Ishikawa (cell line): ENCODE measurements at regions not wholly inside any gene's neighbourhood (a gene's known extent, or its start where the extent isn't known, plus 50 kb on each side); places are given as distances from the start of the nearest gene placed in this dataset.

Source experiments
- CEBPB ChIP-seq: IDR thresholded peaks from 2 replicates; pipeline ENCODE4 v1.6.1; 2012
- CREB1 ChIP-seq: IDR thresholded peaks from 2 replicates; pipeline ENCODE4 v1.6.1; 2012; ENCODE audit warnings: low read depth
- EGR1 ChIP-seq: IDR thresholded peaks from 2 replicates; pipeline ENCODE4 v1.6.1; 2012
- EP300 ChIP-seq: IDR thresholded peaks from 2 replicates; pipeline ENCODE4 v1.6.1; 2012; ENCODE audit warnings: borderline replicate concordance
- FOXM1 ChIP-seq: IDR thresholded peaks from 2 replicates; pipeline ENCODE4 v1.6.1; 2012; ENCODE audit warnings: low read depth, borderline replicate concordance
- MAX ChIP-seq: IDR thresholded peaks from 2 replicates; pipeline ENCODE4 v1.6.1; 2012
- NFIC ChIP-seq: IDR thresholded peaks from 2 replicates; pipeline ENCODE4 v1.6.1; 2012
- RAD21 ChIP-seq: IDR thresholded peaks from 2 replicates; pipeline ENCODE4 v1.6.1; 2012; ENCODE audit warnings: low read depth
- REST ChIP-seq: IDR thresholded peaks from 2 replicates; pipeline ENCODE4 v1.6.1; 2012; ENCODE audit warnings: low read depth, mild to moderate bottlenecking
- TAF1 ChIP-seq: IDR thresholded peaks from 2 replicates; pipeline ENCODE4 v1.6.1; 2012; ENCODE audit warnings: low read depth, mild to moderate bottlenecking
- TCF12 ChIP-seq: IDR thresholded peaks from 2 replicates; pipeline ENCODE4 v1.6.1; 2012; ENCODE audit warnings: low read depth
- TEAD4 ChIP-seq: IDR thresholded peaks from 2 replicates; pipeline ENCODE4 v1.6.1; 2012
- USF1 ChIP-seq: IDR thresholded peaks from 2 replicates; pipeline ENCODE4 v1.6.1; 2012
- YY1 ChIP-seq: IDR thresholded peaks from 2 replicates; pipeline ENCODE4 v1.6.1; 2012; ENCODE audit warnings: low read depth

GRCh38 chr5:116709082-116709481, 134.5 kb upstream of the SEMA6A start:
- TF ChIP-seq EP300 (no peak), CEBPB (no peak), YY1 (no peak), TEAD4 (no peak), MAX (no peak), EGR1 (no peak), TAF1 (no peak), REST (no peak), RAD21 (no peak), USF1 (no peak), TCF12 (no peak), CREB1 (no peak), FOXM1 (no peak), NFIC (no peak)
